Stomach (tissue), 8 donors: ENCODE measurements at regions not wholly inside any gene's neighbourhood (a gene's known extent, or its start where the extent isn't known, plus 50 kb on each side); places are given as distances from the start of the nearest gene placed in this dataset.

ENCODE experiments used
- DNase-seq, 2 donors: peaks; one replicate each; pipeline versions ENCODE4 v3.0.0 to v3.0.0-alpha.2; 2013 to 2019
- H3K27ac ChIP-seq, 5 donors: fragments of 200-600 bp in 4 of 5; sonication (generic) in 4 of 5; one replicate each; pipeline ENCODE4 v1.5.1; 2013 to 2019; ENCODE audit warnings: mild to moderate bottlenecking in 1 of 5, moderate library complexity in 1 of 5
- H3K27me3 ChIP-seq, 3 donors: fragments of 200-600 bp; sonication (generic); one replicate each; pipeline ENCODE4 v1.5.1; 2017 to 2019; ENCODE audit warnings: mixed run types in 1 of 3
- H3K36me3 ChIP-seq, 4 donors: fragments of 200-600 bp; sonication (generic); 1 replicate in 3 of 4; 2 replicates in 1 of 4; pipeline ENCODE4 v1.5.1; 2016 to 2019
- H3K4me1 ChIP-seq, 4 donors: fragments of 200-600 bp; sonication (generic); one replicate each; pipeline ENCODE4 v1.5.1; 2016 to 2019
- H3K4me3 ChIP-seq, 4 donors: fragments of 200-600 bp; sonication (generic) in 3 of 4; one replicate each; pipeline ENCODE4 v1.5.1; 2016 to 2019; ENCODE audit warnings: mild to moderate bottlenecking in 1 of 4
- H3K9me3 ChIP-seq, 4 donors: fragments of 200-600 bp; sonication (generic); one replicate each; pipeline ENCODE4 v1.5.1; 2016 to 2019
- EP300 ChIP-seq: sonication (generic); formaldehyde crosslinking; IDR thresholded peaks from one replicate; pipeline ENCODE4 v1.6.1; 2017; ENCODE audit warnings: antibody characterized with exemption
- POLR2A ChIP-seq, 4 donors: fragments of 450-650 bp; IDR thresholded peaks; one replicate each; pipeline ENCODE4 v1.6.1; 2016; ENCODE audit warnings: antibody characterized with exemption in 4 of 4, control low read depth in 2 of 4, mild to moderate bottlenecking in 1 of 4, moderate library complexity in 1 of 4
- POLR2AphosphoS5 ChIP-seq, 3 donors: sonication (generic); formaldehyde crosslinking; IDR thresholded peaks; one replicate each; pipeline ENCODE4 v1.6.1; 2016; ENCODE audit warnings: antibody characterized with exemption in 3 of 3
- WGBS, 5 donors: extraction: QIAGEN DNeasy Blood & Tissue Kit in 3 of 5; methylation state at CpG; one replicate each; pipeline versions ENCODE4 v1.1.5 to v1.1.7; 2013 to 2018; 5-methylcytosine and 5-hydroxymethylcytosine counted together
- intact Hi-C: fragments of 100-400 bp; cut with DNase I; formaldehyde crosslinking; loops from one replicate; pipeline ENCODE4 v1.15.1; 2023; ENCODE audit warnings: low total_unique reads
- small RNA-seq, 4 donors: library from RNA; depleted of rRNA; stranded (forward); fragments of <200 nt; gene quantifications; one replicate each; pipeline ENCODE3, GENCODE V24; 2016
- TF ChIP-seq, protein P1 (sequence below), 7 experiments: fragments of 450-650 bp in 4 of 7; fragments of 200-600 bp in 3 of 7; sonication (generic) in 3 of 7; IDR thresholded peaks; one replicate each; pipeline ENCODE4 v1.5.1; 2016 to 2019; ENCODE audit warnings: antibody characterized with exemption in 7 of 7, control low read depth in 2 of 7, mild to moderate bottlenecking in 1 of 7
- donor health status: healthy with polysubstance abuse.
- donor health status: Bipolar disorder and iron deficiency.
- donor health status: healthy.

DNA sequence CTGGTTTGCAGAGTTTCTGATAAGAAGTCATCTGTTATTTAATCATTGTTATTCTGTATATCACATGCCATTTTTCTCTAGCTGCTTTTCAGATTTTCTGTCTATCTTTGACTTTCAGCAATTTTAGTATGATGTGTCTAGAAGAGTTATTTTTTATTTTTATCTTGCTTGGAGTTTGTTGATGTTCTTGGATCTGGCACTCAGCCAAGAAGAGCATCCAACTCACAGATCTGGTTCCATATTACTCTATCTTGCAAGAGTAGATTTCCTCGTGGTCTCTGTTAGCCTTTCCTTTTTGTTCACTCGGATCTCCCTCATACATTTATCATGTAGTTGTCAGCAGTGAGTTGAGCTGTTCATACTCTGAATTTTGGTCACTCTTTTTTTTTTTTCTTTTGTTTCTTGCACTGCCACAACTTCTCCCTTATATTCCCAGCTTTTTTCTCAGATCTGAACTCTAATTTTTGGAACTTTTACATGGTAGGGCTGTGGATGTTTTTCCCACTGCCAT lies 54.8 kb upstream of the CALCR start:
- WGBS, 5 donors: 4 to 26% (median 10%) methylated on average over 2 of the region's 2 CpGs
- Histone ChIP-seq H3K36me3 (no peaks in the 10 kb centered on the region), H3K27me3 (no peaks in the 10 kb centered on the region), H3K27ac (no peak overlapping the region), H3K4me1 (no peaks in the 10 kb centered on the region), H3K4me3 (no peak overlapping the region), H3K9me3 (no peaks in the 10 kb centered on the region)
- intact Hi-C loops: no loop called here
- TF ChIP-seq, protein P1, sequence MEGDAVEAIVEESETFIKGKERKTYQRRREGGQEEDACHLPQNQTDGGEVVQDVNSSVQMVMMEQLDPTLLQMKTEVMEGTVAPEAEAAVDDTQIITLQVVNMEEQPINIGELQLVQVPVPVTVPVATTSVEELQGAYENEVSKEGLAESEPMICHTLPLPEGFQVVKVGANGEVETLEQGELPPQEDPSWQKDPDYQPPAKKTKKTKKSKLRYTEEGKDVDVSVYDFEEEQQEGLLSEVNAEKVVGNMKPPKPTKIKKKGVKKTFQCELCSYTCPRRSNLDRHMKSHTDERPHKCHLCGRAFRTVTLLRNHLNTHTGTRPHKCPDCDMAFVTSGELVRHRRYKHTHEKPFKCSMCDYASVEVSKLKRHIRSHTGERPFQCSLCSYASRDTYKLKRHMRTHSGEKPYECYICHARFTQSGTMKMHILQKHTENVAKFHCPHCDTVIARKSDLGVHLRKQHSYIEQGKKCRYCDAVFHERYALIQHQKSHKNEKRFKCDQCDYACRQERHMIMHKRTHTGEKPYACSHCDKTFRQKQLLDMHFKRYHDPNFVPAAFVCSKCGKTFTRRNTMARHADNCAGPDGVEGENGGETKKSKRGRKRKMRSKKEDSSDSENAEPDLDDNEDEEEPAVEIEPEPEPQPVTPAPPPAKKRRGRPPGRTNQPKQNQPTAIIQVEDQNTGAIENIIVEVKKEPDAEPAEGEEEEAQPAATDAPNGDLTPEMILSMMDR (IDR thresholded peaks at IDR 0.05): no peak
- TF ChIP-seq POLR2A (IDR thresholded peaks at IDR 0.05): no peak
- no peak for TF ChIP-seq EP300
- no peak for TF ChIP-seq POLR2AphosphoS5 (IDR thresholded peaks at IDR 0.05)
- DNase-seq: no peak

DNA sequence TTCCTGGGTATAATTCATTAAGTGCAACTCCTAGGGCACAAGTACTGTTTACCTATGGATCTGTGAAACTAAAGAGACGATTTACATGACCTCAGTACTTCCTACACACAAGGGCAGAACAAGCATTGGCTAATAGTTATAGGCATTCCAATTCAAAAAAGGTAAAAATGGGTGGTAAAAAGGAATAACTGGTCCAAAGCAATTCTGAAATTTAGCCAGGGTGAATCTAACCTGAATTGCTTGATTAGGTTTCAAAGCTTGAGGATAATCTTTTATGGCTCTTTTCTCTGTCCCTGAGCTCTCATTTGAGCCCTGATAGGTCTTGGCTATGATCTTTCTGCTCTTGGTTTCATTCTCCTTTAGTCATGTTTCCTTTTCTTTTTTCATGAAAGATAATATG lies 52.3 kb upstream of the CALCR start:
- peaks cover 0 to 8% (median 0%) of the 10 kb centered on the region in 4 donors for H3K4me1 ChIP-seq
- WGBS, 5 donors: 19 to 48% (median 42%) methylated on average over 1 of the region's 1 CpG
- no peak overlapping the region for H3K4me3 ChIP-seq
- no peaks in the 10 kb centered on the region for H3K36me3 ChIP-seq
- intact Hi-C loops: no loop called here
- no peak for DNase-seq
- no peak overlapping the region for H3K27ac ChIP-seq
- H3K9me3 ChIP-seq: no peaks in the 10 kb centered on the region
- no peak for TF ChIP-seq EP300
- TF ChIP-seq, protein P1 (IDR thresholded peaks at IDR 0.05): no peak
- no peak for TF ChIP-seq POLR2AphosphoS5 (IDR thresholded peaks at IDR 0.05)
- TF ChIP-seq POLR2A (IDR thresholded peaks at IDR 0.05): no peak
- H3K27me3 ChIP-seq: no peaks in the 10 kb centered on the region

Small RNAs in the stretch of these regions (small RNA-seq; reads per million reads assigned to genes)
- gene AC002075.2 (0 reads per million in 4 donors), gene MIR4652 (0 reads per million in 4 donors)
